Gastrocnemius medialis (tissue), 4 donors: ENCODE measurements at regions not wholly inside any gene's neighbourhood (a gene's known extent, or its start where the extent isn't known, plus 50 kb on each side); places are given as distances from the start of the nearest gene placed in this dataset.

Experiments
- CTCF ChIP-seq, 5 experiments: fragments of 450-650 bp in 3 of 5; fragments of 200-600 bp in 2 of 5; sonication (generic) in 2 of 5; IDR thresholded peaks in 4 of 5; conservative IDR thresholded peaks in 1 of 5; 1 replicate in 4 of 5; 2 replicates in 1 of 5; pipeline ENCODE4 v1.5.1; 2016 to 2019; ENCODE audit warnings: antibody characterized with exemption in 5 of 5, mild to moderate bottlenecking in 3 of 5, moderate library complexity in 3 of 5
- POLR2A ChIP-seq, 2 donors: fragments of 450-650 bp; IDR thresholded peaks; one replicate each; pipeline ENCODE4 v1.6.1; 2017; ENCODE audit warnings: antibody characterized with exemption in 2 of 2, mild to moderate bottlenecking in 2 of 2, moderate library complexity in 2 of 2

- TF ChIP-seq CTCF (IDR thresholded peaks at IDR 0.05 in 4 of 5, conservative IDR thresholded peaks at IDR 0.05 in 1 of 5) (no peak), POLR2A (IDR thresholded peaks at IDR 0.05) (no peak)
These were observed 139.3 kb downstream of the SNRPN start for GRCh38 chr15:25094066-25094465.
